Stimulated activated CD8-positive, alpha-beta memory T cell treated with anti-CD3 and anti-CD28 coated beads, Interleukin-7, amount 100 ng/mL, for 24 hours (primary cell): ENCODE measurements at regions not wholly inside any gene's neighbourhood (a gene's known extent, or its start where the extent isn't known, plus 50 kb on each side); places are given as distances from the start of the nearest gene placed in this dataset.

Experiments
- DNase-seq: peaks from one replicate; pipeline ENCODE4 v3.0.0-alpha.2; 2020; ENCODE audit warnings: low read depth

- no peak for DNase-seq
Observed at GRCh38 chr12:75834591-75834990, 197.0 kb downstream of the PHLDA1 start.

- DNase-seq: no peak
Observed at GRCh38 chr12:75833268-75833667, 198.3 kb downstream of the PHLDA1 start.

- DNase-seq: no peak
Observed at GRCh38 chr12:75831402-75831801, 200.2 kb downstream of the PHLDA1 start.

- no peak for DNase-seq
Observed at GRCh38 chr12:75827061-75827460, 204.5 kb downstream of the PHLDA1 start.

DNA sequence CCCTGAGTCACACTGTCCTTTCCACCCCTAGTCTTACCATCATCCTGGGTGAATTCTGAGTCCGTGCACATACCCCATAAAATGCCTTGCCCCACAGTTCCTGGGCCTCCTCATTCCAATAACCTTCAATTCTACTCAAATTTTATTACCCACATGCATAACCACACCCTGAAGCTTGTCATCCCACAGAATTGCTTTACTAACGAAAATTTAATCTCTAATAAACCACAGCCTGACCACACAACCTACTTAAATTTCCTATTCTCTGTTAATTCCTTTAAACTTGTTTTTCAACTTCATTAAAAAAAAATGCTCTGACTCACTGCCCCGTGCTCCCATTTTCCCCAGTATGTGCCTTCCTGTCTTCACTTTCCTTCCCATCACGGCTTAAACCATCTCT is 205.9 kb downstream of the PHLDA1 start:
- no peak for DNase-seq

DNA sequence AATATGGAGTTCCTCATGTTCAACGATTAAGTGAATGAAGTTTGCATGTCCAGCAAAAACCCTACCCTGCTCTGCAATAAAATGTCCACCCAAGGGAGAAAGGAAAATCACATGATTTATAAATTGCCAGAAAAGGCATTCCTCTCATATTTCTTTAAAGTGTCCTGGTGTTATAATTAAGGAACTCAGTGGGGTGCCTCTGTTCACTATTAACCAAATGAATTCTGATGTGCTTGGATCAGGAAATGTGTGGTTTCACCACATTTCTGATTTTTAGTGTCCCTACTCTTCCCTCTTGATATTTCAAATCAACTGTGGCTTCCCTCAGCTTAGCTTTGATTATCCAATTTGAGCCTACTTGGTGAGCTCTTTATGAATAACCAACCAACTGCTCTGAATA is 208.1 kb downstream of the PHLDA1 start:
- DNase-seq: no peak

DNA sequence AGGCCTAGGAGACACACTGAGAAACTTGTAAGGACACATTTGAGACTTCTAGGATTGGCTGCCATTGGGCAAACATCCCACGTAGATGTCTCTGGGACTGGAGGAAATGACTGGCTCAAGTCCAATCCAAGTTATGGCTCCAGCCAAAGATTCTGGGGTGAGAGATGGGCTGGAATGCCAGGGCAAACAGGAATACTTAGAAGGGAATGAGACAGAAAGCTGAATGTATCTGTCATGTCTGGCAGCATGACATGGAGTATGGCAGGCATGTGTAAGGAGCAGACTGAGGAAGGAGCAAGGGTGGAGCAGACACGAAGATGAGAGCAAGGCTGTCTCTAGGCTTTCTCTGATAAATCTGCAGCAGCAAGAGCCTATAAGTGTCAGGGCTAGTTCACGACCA is 209.2 kb downstream of the PHLDA1 start:
- DNase-seq: no peak

DNA sequence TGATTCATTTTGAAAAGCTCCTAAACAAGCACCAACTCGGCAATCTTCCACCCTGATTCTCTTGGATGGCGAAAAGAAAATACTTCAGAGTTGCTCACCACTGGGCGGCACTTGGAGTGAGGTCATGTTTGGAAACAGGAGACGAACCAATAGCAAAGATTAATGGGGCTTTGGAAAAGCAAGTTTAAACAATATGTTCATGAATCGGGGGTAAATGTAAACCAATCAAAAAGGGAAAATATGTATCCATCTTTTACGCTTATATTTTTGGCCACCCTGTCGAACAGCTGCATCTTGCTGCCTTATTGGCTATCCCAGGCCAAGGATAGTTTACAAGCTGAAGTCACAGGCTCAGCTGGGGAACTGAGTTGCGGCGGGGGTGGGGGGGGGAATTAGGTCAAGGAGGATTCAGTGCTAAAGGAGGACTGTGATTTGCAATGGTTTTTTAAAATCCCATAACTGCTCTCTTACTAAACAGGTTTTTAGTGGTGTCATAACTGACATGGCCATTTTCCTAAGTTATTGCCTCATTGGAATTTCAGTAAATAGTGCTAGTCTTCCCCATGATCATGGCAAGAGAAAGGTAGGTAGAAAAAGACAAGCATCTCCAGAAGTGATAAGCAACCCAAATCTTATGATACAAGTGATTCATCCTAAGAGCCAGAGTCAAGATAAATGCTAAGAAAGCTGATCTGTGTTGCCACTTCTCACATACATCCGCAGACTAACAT is 210.6 kb downstream of the PHLDA1 start:
- no peak for DNase-seq

DNA sequence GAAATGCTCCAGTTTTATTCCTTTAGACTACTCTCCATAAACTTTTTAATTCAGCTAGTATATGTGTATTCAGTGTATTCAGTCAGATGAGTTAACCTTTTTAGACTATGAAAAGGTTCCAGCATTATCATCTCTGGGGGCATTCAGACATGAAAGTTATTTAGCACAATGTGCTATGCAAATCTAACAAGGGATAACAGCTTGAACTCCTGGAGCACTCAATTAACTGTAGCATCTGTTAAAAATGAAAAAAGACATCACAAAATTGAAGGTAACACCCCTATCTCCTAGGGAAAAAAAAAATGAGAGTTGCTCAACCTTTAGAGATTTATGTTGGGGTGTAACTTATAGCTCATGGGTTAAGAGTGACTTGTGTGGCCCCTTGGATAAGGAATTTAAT is 211.5 kb downstream of the PHLDA1 start:
- DNase-seq: no peak

DNA sequence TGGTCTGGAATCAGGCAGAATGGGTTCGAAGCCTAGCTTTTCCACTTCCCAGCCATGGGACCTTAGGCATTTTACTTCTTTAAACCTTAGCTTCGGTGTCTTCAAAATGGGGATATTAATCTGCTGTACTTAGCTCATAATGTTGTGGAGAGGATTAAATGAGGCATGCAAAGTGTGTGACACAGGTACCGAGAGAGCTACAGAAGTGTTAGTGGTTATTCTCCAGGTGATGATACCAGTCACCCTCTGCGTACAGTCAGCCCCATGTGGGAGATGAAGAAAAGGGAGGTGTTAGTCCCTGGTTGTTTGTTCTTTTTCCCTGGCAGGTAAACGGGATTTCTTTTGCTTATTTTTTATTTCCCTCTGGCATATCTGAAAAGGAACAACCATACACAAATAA is 212.1 kb downstream of the PHLDA1 start:
- no peak for DNase-seq

GRCh38 chr12:75818863-75819262 is 212.7 kb downstream of the PHLDA1 start:
- no peak for DNase-seq

- no peak for DNase-seq
Observed at GRCh38 chr12:75816897-75817296, 214.7 kb downstream of the PHLDA1 start.

DNA sequence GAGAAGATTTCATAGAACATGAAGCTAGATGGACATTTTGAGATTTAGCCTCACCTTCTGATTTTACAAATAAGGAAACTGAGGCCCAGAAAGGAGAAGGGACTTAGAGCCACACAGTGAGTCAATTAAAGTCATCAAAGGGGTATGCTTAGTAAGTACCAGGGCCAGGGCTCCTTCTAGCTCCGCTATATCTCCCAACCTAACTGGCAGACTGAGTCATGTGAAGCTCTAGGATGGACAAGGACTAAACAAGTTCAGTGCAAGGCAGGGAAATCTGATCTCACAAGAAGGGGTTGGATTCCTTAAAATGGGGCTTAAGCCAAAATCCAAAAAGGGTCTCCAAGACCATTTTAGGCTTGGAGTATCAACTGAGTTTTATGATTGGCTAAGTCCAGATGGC is 215.8 kb downstream of the PHLDA1 start:
- DNase-seq: no peak

- DNase-seq: no peak
Observed at GRCh38 chr12:75814851-75815754, 216.5 kb downstream of the PHLDA1 start.

DNA sequence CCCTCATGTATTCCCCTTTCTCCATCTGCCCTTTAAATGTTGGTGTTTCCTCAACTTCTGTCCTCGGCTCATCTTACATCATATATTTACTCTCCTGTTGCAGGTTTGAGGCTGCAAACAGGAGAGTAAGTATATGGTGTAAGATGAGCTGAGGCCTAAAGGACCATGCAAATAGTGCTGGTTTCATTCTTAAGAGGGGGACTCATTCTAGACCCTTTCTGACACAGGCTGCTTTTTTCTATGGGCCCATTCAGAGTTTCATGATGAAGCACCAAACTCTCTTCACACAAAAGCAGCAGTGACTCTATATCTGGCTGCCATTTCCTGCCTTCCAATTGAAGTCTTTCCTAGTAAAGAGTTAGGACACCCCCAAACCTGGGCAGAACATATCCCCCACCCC is 218.5 kb downstream of the PHLDA1 start:
- no peak for DNase-seq

- no peak for DNase-seq
Observed at GRCh38 chr12:75812271-75813018, 219.1 kb downstream of the PHLDA1 start.

DNA sequence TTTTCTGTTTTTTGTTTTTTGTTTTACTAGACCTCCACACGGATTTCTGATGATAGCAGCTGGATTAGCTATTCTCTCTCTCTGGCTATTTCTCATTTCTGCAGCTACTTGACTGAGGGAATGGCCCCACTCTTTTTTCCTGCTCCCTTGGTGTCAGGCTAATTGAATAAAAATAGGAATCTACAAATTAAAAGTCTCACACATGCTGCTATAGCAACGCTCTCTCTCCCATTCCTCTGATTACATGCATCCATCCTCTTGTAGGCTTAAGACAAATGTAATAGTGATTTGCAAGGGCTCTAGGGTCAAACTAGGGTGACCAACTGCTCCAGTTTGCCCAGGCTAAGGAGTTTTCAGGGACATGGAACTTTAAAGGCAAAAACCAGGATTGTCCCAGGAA is 221.8 kb downstream of the PHLDA1 start:
- no peak for DNase-seq

- DNase-seq: no peak
Observed at GRCh38 chr12:75807494-75807893, 224.1 kb downstream of the PHLDA1 start.

DNA sequence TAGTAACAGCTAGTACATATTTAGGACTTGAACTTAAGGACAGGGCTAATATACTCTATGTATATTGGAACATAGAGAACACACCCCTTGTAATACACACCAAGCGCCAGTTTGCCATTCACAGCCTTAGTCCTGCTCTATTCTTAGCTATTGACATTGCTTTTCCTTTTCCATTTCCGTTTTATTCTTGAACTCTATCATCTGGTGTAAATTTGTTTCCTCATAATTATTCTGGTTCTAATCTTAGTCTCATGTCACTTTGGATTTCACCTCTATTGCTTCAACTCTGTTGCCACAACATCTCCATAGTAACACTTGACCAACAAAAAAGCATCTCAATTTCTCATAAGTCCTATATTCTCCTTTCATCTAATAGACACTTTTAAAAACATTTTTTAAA is 225.7 kb downstream of the PHLDA1 start:
- DNase-seq: no peak

DNA sequence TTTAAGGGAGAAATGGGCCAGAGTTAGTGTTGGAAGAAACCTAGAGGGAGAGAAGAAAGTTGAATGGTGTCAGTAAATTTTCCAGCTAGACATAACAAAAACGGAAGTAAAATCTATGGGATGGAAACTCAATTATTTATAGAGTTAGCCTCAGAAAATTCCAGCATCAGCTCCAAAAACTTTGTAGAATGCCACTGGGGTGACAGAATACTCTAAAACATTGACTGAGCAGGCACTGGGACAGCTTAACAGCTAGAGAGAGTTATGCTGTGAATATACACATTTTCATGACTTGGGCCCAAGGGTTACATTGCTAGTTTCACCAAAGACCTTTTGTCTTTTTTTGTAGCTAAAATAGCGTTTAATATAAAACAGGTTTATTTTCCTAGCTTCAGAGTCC is 226.3 kb downstream of the PHLDA1 start:
- DNase-seq: no peak

GRCh38 chr12:75798136-75798926 is 233.2 kb downstream of the PHLDA1 start:
- DNase-seq: no peak

- no peak for DNase-seq
Observed at GRCh38 chr12:75795125-75795524, 236.5 kb downstream of the PHLDA1 start.
